Prostate gland (tissue), 2 donors: ENCODE measurements at regions not wholly inside any gene's neighbourhood (a gene's known extent, or its start where the extent isn't known, plus 50 kb on each side); places are given as distances from the start of the nearest gene placed in this dataset.

Source experiments
- DNase-seq: peaks from one replicate; pipeline ENCODE4 v3.0.0-alpha.2; 2019; ENCODE audit warnings: low spot score
- H3K27ac ChIP-seq, 2 donors: fragments of 200-600 bp; sonication (generic); 2 replicates each; pipeline ENCODE4 v1.5.1; 2017 to 2019
- H3K27me3 ChIP-seq: fragments of 200-600 bp; sonication (generic); replicated peaks from 2 replicates; pipeline ENCODE4 v1.5.1; 2019; ENCODE audit not compliant: insufficient read depth
- H3K36me3 ChIP-seq, 2 donors: fragments of 200-600 bp; sonication (generic); 1 replicate in 1 of 2; 2 replicates in 1 of 2; pipeline versions ENCODE4 v1.5.1 to v1.8.1; 2017 to 2019
- H3K4me1 ChIP-seq: fragments of 200-600 bp; sonication (generic); replicated peaks from 2 replicates; pipeline ENCODE4 v1.5.1; 2019
- H3K4me3 ChIP-seq, 2 donors: fragments of 200-600 bp; sonication (generic); 2 replicates each; pipeline ENCODE4 v1.5.1; 2017 to 2019
- H3K9me3 ChIP-seq: fragments of 200-600 bp; sonication (generic); 2 replicates; pipeline ENCODE4 v1.5.1; 2017
- CTCF ChIP-seq, 4 experiments: fragments of 200-600 bp in 2 of 4; fragments of 450-650 bp in 2 of 4; sonication (generic) in 2 of 4; IDR thresholded peaks; 1 replicate in 3 of 4; 2 replicates in 1 of 4; pipeline ENCODE4 v1.5.1; 2016 to 2019; ENCODE audit warnings: antibody characterized with exemption in 4 of 4, mild to moderate bottlenecking in 2 of 4, moderate library complexity in 2 of 4
- POLR2A ChIP-seq: fragments of 450-650 bp; IDR thresholded peaks from one replicate; pipeline ENCODE4 v1.6.1; 2016; ENCODE audit warnings: antibody characterized with exemption, mild to moderate bottlenecking
- POLR2AphosphoS5 ChIP-seq: sonication (generic); formaldehyde crosslinking; IDR thresholded peaks from one replicate; pipeline ENCODE4 v1.6.1; 2017; ENCODE audit warnings: antibody characterized with exemption
- WGBS: methylation state at CpG from one replicate; pipeline ENCODE4 v1.1.5; 2018; 5-methylcytosine and 5-hydroxymethylcytosine counted together
- intact Hi-C: fragments of 100-400 bp; cut with DNase I; formaldehyde crosslinking; loops from one replicate; pipeline ENCODE4 v1.14.2; 2022

GRCh38 chr2:558302-558642, 118.9 kb downstream of the TMEM18 start:
- no peak for DNase-seq
- TF ChIP-seq CTCF (IDR thresholded peaks at IDR 0.05), result no peak
- no peak for TF ChIP-seq POLR2A
- no peak for TF ChIP-seq POLR2AphosphoS5
- Histone ChIP-seq H3K27ac (no peak overlapping the region), H3K4me1 (peaks cover 10% of the 10 kb centered on the region), H3K9me3 (no peaks in the 10 kb centered on the region), H3K4me3 (no peak overlapping the region), H3K36me3 (no peaks in the 10 kb centered on the region), H3K27me3 (no peaks in the 10 kb centered on the region)
- intact Hi-C loops, result no loop called here
- 86% methylated on average over 17 of the region's 17 CpGs for WGBS

GRCh38 chr2:557635-558301, 119.4 kb downstream of the TMEM18 start:
- Histone ChIP-seq H3K36me3 (no peaks in the 10 kb centered on the region), H3K27me3 (no peaks in the 10 kb centered on the region), H3K4me3 (no peak overlapping the region), H3K4me1 (peaks cover 10% of the 10 kb centered on the region), H3K27ac (no peak overlapping the region), H3K9me3 (no peaks in the 10 kb centered on the region)
- intact Hi-C loops, result no loop called here
- WGBS, result 91% methylated on average over 34 of the region's 34 CpGs
- no peak for DNase-seq
- TF ChIP-seq POLR2AphosphoS5 (no peak), POLR2A (no peak), CTCF (IDR thresholded peaks at IDR 0.05) (no peak)

- intact Hi-C loops, result no loop called here
- peak; percentile 51 for DNase-seq
Observed at GRCh38 chr2:556485-556884, 120.7 kb downstream of the TMEM18 start.

GRCh38 chr2:555164-555922, 121.9 kb downstream of the TMEM18 start:
- Histone ChIP-seq H3K27ac (peak overlapping the region; percentile 68 to 72), H3K9me3 (no peaks in the 10 kb centered on the region), H3K36me3 (no peaks in the 10 kb centered on the region), H3K4me1 (peaks cover 10% of the 10 kb centered on the region), H3K4me3 (no peak overlapping the region), H3K27me3 (no peaks in the 10 kb centered on the region)
- intact Hi-C loops, result no loop called here
- peak; percentile 62 for DNase-seq
- TF ChIP-seq POLR2A (no peak), POLR2AphosphoS5 (peak; percentile 81), CTCF (IDR thresholded peaks at IDR 0.05) (no peak)
- WGBS, result 24% methylated on average over 12 of the region's 12 CpGs

More at GRCh38 chr2:556485-556884, 120.7 kb downstream of the TMEM18 start:
- Histone ChIP-seq H3K36me3 (no peaks in the 10 kb centered on the region), H3K4me3 (no peak overlapping the region), H3K27ac (peak overlapping the region; percentile 7 to 35), H3K27me3 (no peaks in the 10 kb centered on the region), H3K9me3 (no peaks in the 10 kb centered on the region), H3K4me1 (peaks cover 10% of the 10 kb centered on the region)
- 26% methylated on average over 11 of the region's 11 CpGs for WGBS
- no peak for TF ChIP-seq POLR2A
- TF ChIP-seq CTCF (IDR thresholded peaks at IDR 0.05), result no peak
- peak; percentile 27 for TF ChIP-seq POLR2AphosphoS5

- TF ChIP-seq POLR2A, result no peak
- no peak for TF ChIP-seq CTCF (IDR thresholded peaks at IDR 0.05)
- TF ChIP-seq POLR2AphosphoS5, result no peak
- Histone ChIP-seq H3K27me3 (no peaks in the 10 kb centered on the region), H3K4me1 (peaks cover 10% of the 10 kb centered on the region), H3K4me3 (no peak overlapping the region), H3K36me3 (no peaks in the 10 kb centered on the region), H3K27ac (no peak overlapping the region), H3K9me3 (no peaks in the 10 kb centered on the region)
- no peak for DNase-seq
- 76% methylated on average over 13 of the region's 13 CpGs for WGBS
- intact Hi-C loops, result no loop called here
Observed at GRCh38 chr2:554444-554843, 122.8 kb downstream of the TMEM18 start.
